D721Med (cell line): ENCODE measurements at regions not wholly inside any gene's neighbourhood (a gene's known extent, or its start where the extent isn't known, plus 50 kb on each side); places are given as distances from the start of the nearest gene placed in this dataset.

ENCODE experiments used
- DNase-seq: peaks from one replicate; pipeline ENCODE4 v3.0.0; 2011; ENCODE audit warnings: low spot score; ENCODE audit not compliant: insufficient read length
- FAIRE-seq: peaks from 2 replicates; lab custom pipeline; 2011; peaks lifted over from hg19 to GRCh38; lab: Jason Lieb, UNC
- CTCF ChIP-seq: IDR thresholded peaks from 2 replicates; pipeline ENCODE4 v1.5.1; 2012; ENCODE audit warnings: mild to moderate bottlenecking, control low read depth; ENCODE audit not compliant: insufficient read depth; ENCODE audit errors: missing control alignments

GRCh38 chr10:128295003-128295402 is 168.8 kb upstream of the MKI67 start:
- DNase-seq (no peak), FAIRE-seq (no peak)
- no peak for TF ChIP-seq CTCF

GRCh38 chr10:128296253-128297007 is 170.2 kb upstream of the MKI67 start:
- FAIRE-seq, result no peak
- no peak for TF ChIP-seq CTCF
- no peak for DNase-seq

GRCh38 chr10:128297709-128298378 is 171.6 kb upstream of the MKI67 start:
- no peak for DNase-seq
- no peak for TF ChIP-seq CTCF
- no peak for FAIRE-seq

GRCh38 chr10:128298587-128298986 is 172.4 kb upstream of the MKI67 start:
- DNase-seq (no peak), FAIRE-seq (no peak)
- TF ChIP-seq CTCF, result no peak

GRCh38 chr10:128300290-128300824 is 174.1 kb upstream of the MKI67 start:
- DNase-seq (no peak), FAIRE-seq (no peak)
- no peak for TF ChIP-seq CTCF

- DNase-seq (no peak), FAIRE-seq (no peak)
- no peak for TF ChIP-seq CTCF
Measured at GRCh38 chr10:128301051-128301450, 174.8 kb upstream of the MKI67 start.

- no peak for TF ChIP-seq CTCF
- FAIRE-seq, result no peak
- DNase-seq, result no peak
Measured at GRCh38 chr10:128302808-128303207, 176.6 kb upstream of the MKI67 start.
